ENCODE measurements at regions not wholly inside any gene's neighbourhood (a gene's known extent, or its start where the extent isn't known, plus 50 kb on each side); places are given as distances from the start of the nearest gene placed in this dataset.

GRCh38 chr3:20574746-20575145 lies 388.7 kb upstream of the SGO1 start:
- intact Hi-C loops (cut with DNase I; ENCODE audit: low total_unique reads): no loop called here
- WGBS, 2 donors: 52 to 53% methylated on average over 4 of the region's 4 CpGs
- TF ChIP-seq POLR2A (IDR thresholded peaks at IDR 0.05) (no peak), CTCF (IDR thresholded peaks at IDR 0.05) (no peak)
- no peak overlapping the region for H3K4me3 ChIP-seq (ENCODE audit: low read depth, poor library complexity, severe bottlenecking)
- no peak for DNase-seq (ENCODE audit: low spot score in 2 of 2)

DNA sequence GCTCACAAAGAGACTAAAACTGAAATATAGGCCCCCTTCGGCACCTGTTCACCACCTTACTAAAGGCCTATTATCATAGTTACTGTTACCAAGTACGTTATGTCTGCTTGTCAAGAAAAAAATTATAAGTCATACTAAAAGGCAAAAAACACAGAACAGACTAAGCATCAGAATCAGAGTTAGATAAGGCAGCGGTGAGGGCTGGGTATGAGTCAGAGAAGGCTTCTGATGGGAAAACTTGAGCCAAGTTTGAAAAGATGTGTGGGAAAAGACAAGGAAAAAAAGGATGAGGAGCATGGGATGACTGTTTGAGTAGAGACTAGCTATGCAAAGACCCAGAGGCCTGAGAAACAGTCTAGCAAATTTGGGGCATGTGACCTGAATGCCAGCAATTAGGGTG lies 387.2 kb upstream of the SGO1 start:
- no peak for DNase-seq (ENCODE audit: low spot score in 2 of 2)
- intact Hi-C loops (cut with DNase I; ENCODE audit: low total_unique reads): no loop called here
- no peak for TF ChIP-seq POLR2A (IDR thresholded peaks at IDR 0.05)
- TF ChIP-seq CTCF (IDR thresholded peaks at IDR 0.05): no peak
- 84 to 86% methylated on average over 3 of the region's 3 CpGs for WGBS, 2 donors
- no peak overlapping the region for H3K4me3 ChIP-seq (ENCODE audit: low read depth, poor library complexity, severe bottlenecking)

- intact Hi-C loops (cut with DNase I; ENCODE audit: low total_unique reads): no loop called here
- no peak for TF ChIP-seq POLR2A (IDR thresholded peaks at IDR 0.05)
- TF ChIP-seq CTCF (IDR thresholded peaks at IDR 0.05): no peak
- WGBS, 2 donors: 93% methylated on average over 5 of the region's 5 CpGs
Observed at GRCh38 chr3:20572473-20572872, 386.5 kb upstream of the SGO1 start.

GRCh38 chr3:20569310-20569709 lies 383.3 kb upstream of the SGO1 start:
- intact Hi-C loops (cut with DNase I; ENCODE audit: low total_unique reads): no loop called here
- WGBS, 2 donors: 12 to 16% methylated on average over 2 of the region's 2 CpGs
- TF ChIP-seq CTCF (IDR thresholded peaks at IDR 0.05): no peak
- no peak for TF ChIP-seq POLR2A (IDR thresholded peaks at IDR 0.05)
- DNase-seq (ENCODE audit: low spot score in 2 of 2): no peak
- no peak overlapping the region for H3K4me3 ChIP-seq (ENCODE audit: low read depth, poor library complexity, severe bottlenecking)

More at GRCh38 chr3:20572473-20572872, 386.5 kb upstream of the SGO1 start:
- H3K4me3 ChIP-seq (ENCODE audit: low read depth, poor library complexity, severe bottlenecking): no peak overlapping the region
- no peak for DNase-seq (ENCODE audit: low spot score in 2 of 2)

- no peak for DNase-seq (ENCODE audit: low spot score in 2 of 2)
- H3K4me3 ChIP-seq (ENCODE audit: low read depth, poor library complexity, severe bottlenecking): no peak overlapping the region
- intact Hi-C loops (cut with DNase I; ENCODE audit: low total_unique reads): no loop called here
- WGBS, 2 donors: 56 to 60% methylated on average over 3 of the region's 3 CpGs
- TF ChIP-seq CTCF (IDR thresholded peaks at IDR 0.05): no peak
- no peak for TF ChIP-seq POLR2A (IDR thresholded peaks at IDR 0.05)
Observed at GRCh38 chr3:20564966-20565365, 379.0 kb upstream of the SGO1 start.

DNA sequence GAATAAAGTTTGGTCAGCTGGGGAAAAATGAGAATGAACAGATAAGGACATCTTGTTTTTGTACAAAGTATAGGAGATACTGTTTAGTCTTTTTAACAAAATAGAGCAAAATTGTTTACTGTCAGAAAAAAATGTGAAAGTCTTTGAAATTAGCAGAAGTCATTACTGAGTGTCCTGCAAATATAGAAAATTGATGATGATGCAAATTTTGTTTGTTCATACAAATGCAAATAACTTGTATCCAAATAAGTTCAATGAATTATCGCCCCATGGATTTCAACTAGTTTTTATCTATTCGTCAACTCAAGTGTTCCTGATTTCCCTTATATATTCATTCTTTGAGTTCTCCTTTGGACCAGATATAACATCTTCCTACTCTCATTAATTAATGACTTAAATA lies 378.0 kb upstream of the SGO1 start:
- intact Hi-C loops (cut with DNase I; ENCODE audit: low total_unique reads): no loop called here

More for the DNA sequence above, 378.0 kb upstream of the SGO1 start:
- WGBS, 2 donors: 92 to 93% methylated on average over 2 of the region's 2 CpGs
- no peak overlapping the region for H3K4me3 ChIP-seq (ENCODE audit: low read depth, poor library complexity, severe bottlenecking)
- TF ChIP-seq POLR2A (IDR thresholded peaks at IDR 0.05): no peak
- TF ChIP-seq CTCF (IDR thresholded peaks at IDR 0.05): no peak
- no peak for DNase-seq (ENCODE audit: low spot score in 2 of 2)
